Smooth muscle cell (in vitro differentiated cells): ENCODE measurements at regions not wholly inside any gene's neighbourhood (a gene's known extent, or its start where the extent isn't known, plus 50 kb on each side); places are given as distances from the start of the nearest gene placed in this dataset.

Experiments used
- DNase-seq: peaks from one replicate; lab custom pipeline; 2025; ENCODE audit not compliant: unreplicated experiment; lab: John Stamatoyannopoulos, UW
- H2AFZ ChIP-seq: fragments of 200-600 bp; sonication (generic); 2 replicates; pipeline ENCODE4 v1.6.0; 2016; ENCODE audit warnings: antibody characterized with exemption, low read depth, mild to moderate bottlenecking
- H3F3A ChIP-seq: fragments of 200-600 bp; sonication (generic); 2 replicates; pipeline ENCODE4 v1.6.0; 2017; ENCODE audit warnings: antibody characterized with exemption, low read depth
- H3K27ac ChIP-seq: fragments of 200-600 bp; sonication (generic); 2 replicates; pipeline ENCODE4 v1.5.1; 2016; ENCODE audit warnings: low read depth, mild to moderate bottlenecking
- H3K27me3 ChIP-seq: fragments of 200-600 bp; sonication (generic); 2 replicates; pipeline ENCODE4 v1.6.1; 2016; ENCODE audit warnings: low read depth, mild to moderate bottlenecking
- H3K36me3 ChIP-seq: fragments of 200-600 bp; sonication (generic); 2 replicates; pipeline ENCODE4 v1.5.1; 2016; ENCODE audit warnings: low read depth
- H3K4me1 ChIP-seq: fragments of 200-600 bp; sonication (generic); 2 replicates; pipeline ENCODE4 v1.5.1; 2016; ENCODE audit warnings: low read depth
- H3K4me2 ChIP-seq: fragments of 200-600 bp; sonication (generic); 2 replicates; pipeline ENCODE4 v1.6.0; 2016; ENCODE audit warnings: mild to moderate bottlenecking
- H3K4me3 ChIP-seq: fragments of 200-600 bp; sonication (generic); 2 replicates; pipeline ENCODE4 v1.5.1; 2016; ENCODE audit warnings: mild to moderate bottlenecking
- H3K79me2 ChIP-seq: fragments of 200-600 bp; sonication (generic); 2 replicates; pipeline ENCODE4 v1.6.0; 2016; ENCODE audit warnings: low read depth, mild to moderate bottlenecking
- H3K9ac ChIP-seq: fragments of 200-600 bp; sonication (generic); 2 replicates; pipeline ENCODE4 v1.6.0; 2016; ENCODE audit warnings: low read depth
- H3K9me3 ChIP-seq: fragments of 200-600 bp; sonication (generic); replicated peaks from 2 replicates; pipeline ENCODE4 v1.5.1; 2016; ENCODE audit warnings: low read depth
- H4K20me1 ChIP-seq: fragments of 200-600 bp; sonication (generic); 2 replicates; pipeline ENCODE4 v1.6.0; 2016; ENCODE audit warnings: low read depth
- CTCF ChIP-seq: fragments of 200-600 bp; sonication (generic); IDR thresholded peaks from 2 replicates; pipeline ENCODE4 v1.5.1; 2017; ENCODE audit warnings: borderline replicate concordance, mild to moderate bottlenecking, antibody characterized with exemption; ENCODE audit not compliant: insufficient read depth, poor library complexity, severe bottlenecking
- WGBS: methylation state at CpG from one replicate; pipeline ENCODE4 v1.1.7; 2016; ENCODE audit warnings: low lambda C conversion rate; 5-methylcytosine and 5-hydroxymethylcytosine counted together

- DNase-seq: no peak
- Histone ChIP-seq H3K27ac (no peak overlapping the region), H3F3A (no peaks in the 10 kb centered on the region), H3K4me3 (no peak overlapping the region), H4K20me1 (no peaks in the 10 kb centered on the region), H3K79me2 (no peaks in the 10 kb centered on the region), H3K4me2 (no peak overlapping the region), H3K9ac (no peak overlapping the region), H3K27me3 (no peaks in the 10 kb centered on the region), H2AFZ (no peak overlapping the region), H3K36me3 (no peaks in the 10 kb centered on the region), H3K4me1 (no peaks in the 10 kb centered on the region), H3K9me3 (no peaks in the 10 kb centered on the region)
- no peak for TF ChIP-seq CTCF
- WGBS: 87% methylated on average over 11 of the region's 11 CpGs
These were observed 203.7 kb downstream of the CTTN start for GRCh38 chr11:70601861-70602538.

GRCh38 chr11:70603114-70603755 lies 204.9 kb downstream of the CTTN start:
- Histone ChIP-seq H2AFZ (no peak overlapping the region), H3K9ac (no peak overlapping the region), H3K9me3 (no peaks in the 10 kb centered on the region), H4K20me1 (no peaks in the 10 kb centered on the region), H3K27ac (no peak overlapping the region), H3K27me3 (no peaks in the 10 kb centered on the region), H3K4me2 (no peak overlapping the region), H3K36me3 (no peaks in the 10 kb centered on the region), H3F3A (no peaks in the 10 kb centered on the region), H3K4me3 (no peak overlapping the region), H3K79me2 (no peaks in the 10 kb centered on the region), H3K4me1 (no peaks in the 10 kb centered on the region)
- WGBS: 91% methylated on average over 10 of the region's 10 CpGs
- TF ChIP-seq CTCF: no peak
- DNase-seq: no peak

GRCh38 chr11:70603756-70604211 lies 205.5 kb downstream of the CTTN start:
- Histone ChIP-seq H3K9me3 (no peaks in the 10 kb centered on the region), H2AFZ (no peak overlapping the region), H3K4me3 (no peak overlapping the region), H3K9ac (no peak overlapping the region), H3K4me1 (no peaks in the 10 kb centered on the region), H4K20me1 (no peaks in the 10 kb centered on the region), H3K27me3 (no peaks in the 10 kb centered on the region), H3K79me2 (no peaks in the 10 kb centered on the region), H3K36me3 (no peaks in the 10 kb centered on the region), H3K4me2 (no peak overlapping the region), H3F3A (no peaks in the 10 kb centered on the region), H3K27ac (no peak overlapping the region)
- no peak for TF ChIP-seq CTCF
- no peak for DNase-seq
- WGBS: 92% methylated on average over 9 of the region's 9 CpGs
